D341Med (cell line): ENCODE measurements at regions not wholly inside any gene's neighbourhood (a gene's known extent, or its start where the extent isn't known, plus 50 kb on each side); places are given as distances from the start of the nearest gene placed in this dataset.
"Not testable (repeated sequence)": the region's sequence is repeated elsewhere in the genome, so short reads cannot be mapped to it uniquely, and the experiment has no call there.

Experiments used
- DNase-seq: peaks from one replicate; pipeline ENCODE4 v3.0.0; 2012; ENCODE audit warnings: low spot score

DNA sequence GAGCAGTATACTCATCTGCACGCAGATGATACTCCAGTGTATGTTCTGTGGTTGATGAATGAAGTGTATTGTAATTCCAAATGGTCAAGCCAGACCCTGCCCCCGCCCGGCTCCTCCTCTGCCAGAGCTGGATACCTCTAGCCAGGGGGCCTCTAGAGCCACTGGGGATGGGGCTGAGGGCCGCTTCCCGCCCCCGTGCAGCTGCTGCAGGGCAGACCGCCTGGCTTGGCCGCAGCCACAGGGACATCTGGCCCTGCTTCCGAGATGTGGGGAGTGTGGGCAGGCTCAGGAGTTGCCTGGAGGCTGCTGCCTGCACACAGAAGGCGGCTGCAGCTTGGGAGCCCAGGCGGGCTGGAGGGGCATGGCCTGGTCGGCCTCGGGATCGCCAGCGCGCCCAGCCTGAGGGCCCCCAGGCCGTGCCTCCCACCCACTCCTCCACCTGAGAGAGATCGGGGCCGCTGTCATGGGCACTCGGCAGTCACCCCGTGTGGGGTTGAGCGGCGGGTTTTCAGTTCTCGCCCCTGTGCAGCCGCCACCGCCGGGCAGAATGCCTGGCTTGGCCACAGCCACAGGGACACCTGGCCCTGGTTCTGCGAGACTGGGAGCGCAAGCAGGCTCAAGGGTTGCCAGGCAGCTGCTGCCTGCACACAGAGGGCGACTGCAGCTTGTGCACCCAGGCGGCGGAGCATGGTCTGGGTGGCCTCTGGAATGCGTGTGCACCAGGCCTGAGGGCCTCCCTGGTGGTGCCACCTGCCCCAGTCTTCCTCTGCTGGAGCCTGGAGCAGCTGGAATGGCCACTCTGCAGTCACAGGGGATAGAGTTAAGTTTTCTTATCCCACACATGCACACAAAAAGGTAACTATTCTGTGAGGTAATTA, 1643.7 kb downstream of the SPATA31A7 start:
- not testable (repeated sequence) for DNase-seq

DNA sequence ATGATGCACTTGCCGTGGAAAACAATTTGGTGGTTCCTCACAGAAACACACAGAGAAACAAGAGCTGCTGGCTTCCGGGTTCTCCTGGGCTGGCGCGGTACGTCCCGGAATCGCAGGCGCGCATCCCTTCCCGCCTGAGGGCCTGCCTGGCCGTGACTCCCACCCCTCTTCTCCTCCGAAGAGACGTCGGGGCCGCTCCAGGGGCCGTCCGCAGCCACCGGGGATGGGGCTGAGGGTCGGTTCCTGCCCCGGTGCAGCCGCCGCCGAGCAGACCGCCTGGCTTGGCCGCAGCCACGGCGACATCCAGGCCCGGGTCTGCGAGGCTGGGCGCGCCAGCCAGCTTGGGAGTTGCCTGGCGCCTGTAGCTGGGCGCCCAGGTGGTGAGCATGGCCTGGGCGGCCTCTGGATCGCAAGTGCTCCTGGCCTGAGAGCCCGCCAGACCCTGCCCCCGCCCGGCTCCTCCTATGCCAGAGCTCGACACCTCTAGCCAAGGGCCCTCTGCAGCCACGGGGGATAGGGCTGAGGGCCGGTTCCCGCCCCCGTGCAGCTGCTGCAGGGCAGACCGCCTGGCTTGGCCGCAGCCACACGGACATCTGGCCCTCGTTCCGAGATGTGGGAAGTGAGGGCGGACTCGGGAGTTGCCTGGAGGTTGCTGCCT, 1647.5 kb downstream of the SPATA31A7 start:
- DNase-seq = not testable (repeated sequence)

DNA sequence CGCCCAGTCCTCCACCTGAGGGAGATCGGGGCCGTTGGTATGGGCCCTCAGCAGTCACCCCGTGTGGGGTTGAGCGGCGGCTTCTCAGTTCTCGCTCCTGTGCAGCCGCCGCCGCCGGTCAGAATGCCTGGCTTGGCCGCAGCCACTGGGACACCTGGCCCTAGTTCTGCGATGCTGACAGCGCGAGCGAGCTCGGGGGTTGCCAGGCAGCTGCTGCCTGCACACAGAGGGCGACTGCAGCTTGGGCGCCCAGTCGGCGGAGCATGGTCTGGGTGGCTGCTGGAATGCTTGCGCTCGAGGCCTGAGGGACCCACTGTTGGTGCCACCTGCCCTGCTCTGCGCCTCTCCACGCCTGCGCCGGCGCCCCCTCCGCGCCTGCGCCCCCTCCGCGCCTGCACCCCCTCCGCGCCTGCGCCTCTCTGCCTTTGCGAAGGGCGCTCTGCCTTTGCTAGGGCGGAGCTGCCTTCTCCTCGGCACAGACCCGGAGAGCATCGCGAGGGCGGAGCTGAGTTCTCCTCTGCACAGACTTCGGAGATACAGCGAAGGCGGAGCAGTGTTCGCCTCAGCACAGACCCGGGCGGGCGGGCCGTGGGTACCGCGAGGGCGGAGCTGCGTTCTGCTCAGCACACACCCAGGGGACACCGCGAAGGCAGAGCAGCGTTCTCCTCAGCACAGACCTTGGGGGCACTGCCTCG, 1648.3 kb downstream of the SPATA31A7 start:
- DNase-seq = peak; percentile 90

DNA sequence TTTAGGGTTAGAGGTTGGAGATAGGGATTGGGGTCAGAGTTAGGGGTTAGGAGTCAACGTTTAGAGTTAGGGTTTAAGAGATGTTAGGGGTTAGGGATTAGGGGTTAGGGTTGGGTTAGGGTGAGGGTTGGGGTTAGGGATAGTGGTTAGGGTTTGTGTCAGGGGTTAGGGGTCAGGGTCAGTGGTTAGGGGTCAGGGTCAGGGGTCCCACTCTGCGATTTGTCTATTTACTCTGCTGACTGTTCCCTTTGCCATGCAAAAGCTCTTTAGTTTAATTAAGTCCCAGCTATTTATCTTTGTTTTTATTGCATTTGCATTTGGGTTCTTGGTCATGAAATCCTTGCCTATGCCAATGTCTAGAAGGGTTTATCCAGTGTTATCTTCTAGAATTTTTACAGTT, 1649.3 kb downstream of the SPATA31A7 start:
- DNase-seq = not testable (repeated sequence)

DNA sequence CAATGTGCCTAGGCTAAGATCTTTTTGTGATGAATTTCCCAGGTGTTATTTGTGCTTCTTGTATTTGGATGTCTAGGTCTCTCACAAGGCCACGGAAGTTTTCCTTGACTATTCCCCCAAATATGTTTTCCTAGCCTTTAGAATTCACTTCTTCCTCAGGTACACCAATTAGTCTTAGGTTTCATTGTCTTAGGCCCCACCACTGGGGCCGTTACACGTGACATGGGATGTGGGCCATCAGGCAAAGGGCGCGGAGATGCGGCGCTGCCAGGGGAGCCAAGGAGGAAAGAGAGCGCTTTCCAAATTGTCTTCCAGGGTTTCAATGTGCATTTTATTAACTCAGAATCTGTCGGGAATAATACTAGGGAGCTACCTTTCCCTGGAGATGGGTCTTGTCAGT, 1653.3 kb downstream of the SPATA31A7 start:
- DNase-seq = not testable (repeated sequence)

DNA sequence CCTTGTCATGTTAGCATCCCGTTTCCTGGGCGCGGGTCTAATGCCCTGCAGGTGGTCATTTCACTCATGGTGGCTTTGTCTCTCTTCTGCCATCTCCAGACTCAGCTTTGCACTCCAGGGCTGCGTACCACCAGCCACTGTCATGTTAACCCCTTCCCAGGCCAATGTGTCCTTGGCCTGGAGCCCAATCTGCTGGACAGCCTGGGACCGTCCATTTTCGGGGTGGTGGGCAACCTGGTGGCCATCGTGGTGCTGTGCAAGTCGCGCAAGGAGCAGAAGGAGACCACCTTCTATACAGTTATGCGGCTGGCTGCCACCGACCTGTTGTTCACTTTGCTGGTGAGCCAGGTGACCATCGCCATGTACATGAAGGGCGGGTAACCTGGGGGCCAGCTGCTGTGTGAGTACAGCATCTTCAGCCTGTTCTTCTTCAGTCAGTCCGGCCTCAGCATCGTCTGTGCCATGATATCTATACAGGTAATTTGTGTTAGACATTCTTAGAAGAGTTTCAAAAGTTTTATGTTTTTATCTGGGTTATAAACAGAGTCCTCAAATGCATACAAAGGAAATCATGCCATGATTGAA, 1654.0 kb downstream of the SPATA31A7 start:
- not testable (repeated sequence) for DNase-seq

DNA sequence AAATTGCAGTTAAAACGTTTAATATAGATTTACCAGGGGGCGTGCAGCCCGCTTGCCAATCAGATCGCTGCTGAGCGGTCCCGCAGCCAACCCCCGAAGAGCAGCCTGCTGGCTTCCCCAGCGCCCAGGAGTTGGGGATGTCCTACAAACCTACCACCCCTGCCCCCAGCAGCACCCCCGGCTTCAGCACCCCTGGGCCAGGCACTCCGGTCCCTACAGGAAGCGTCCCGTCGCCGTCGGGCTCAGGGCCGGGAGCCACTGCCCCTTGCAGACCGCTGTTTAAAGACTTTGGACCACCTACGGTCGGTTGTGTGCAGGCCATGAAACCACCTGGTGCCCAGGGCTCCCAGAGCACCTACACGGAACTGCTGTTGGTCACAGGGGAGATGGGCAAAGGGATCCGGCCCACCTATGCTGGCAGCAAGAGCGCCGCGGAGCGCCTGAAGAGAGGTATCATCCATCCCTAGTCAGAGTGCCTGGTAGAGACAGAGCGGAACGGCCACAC, 1654.9 kb downstream of the SPATA31A7 start:
- DNase-seq = not testable (repeated sequence)

DNA sequence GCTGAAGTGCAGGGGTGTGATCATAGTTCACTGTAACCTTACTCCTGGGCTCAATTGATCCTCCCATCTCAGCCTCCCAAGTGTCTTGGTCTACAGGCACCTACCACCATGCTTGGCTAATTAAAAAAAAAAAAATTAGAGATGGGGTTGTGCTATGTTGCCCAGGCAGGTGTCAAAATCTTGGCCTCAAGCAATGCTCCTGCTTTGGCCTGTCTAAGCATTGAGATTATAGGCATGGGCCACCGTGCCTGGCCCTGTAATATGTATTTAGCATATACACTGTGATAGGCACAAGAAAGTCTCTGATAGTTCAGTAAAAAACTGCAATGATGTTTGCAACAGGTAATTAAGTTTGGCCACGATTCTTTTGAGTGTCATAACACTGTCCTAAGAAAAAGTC, 1658.4 kb downstream of the SPATA31A7 start:
- DNase-seq = not testable (repeated sequence)

DNA sequence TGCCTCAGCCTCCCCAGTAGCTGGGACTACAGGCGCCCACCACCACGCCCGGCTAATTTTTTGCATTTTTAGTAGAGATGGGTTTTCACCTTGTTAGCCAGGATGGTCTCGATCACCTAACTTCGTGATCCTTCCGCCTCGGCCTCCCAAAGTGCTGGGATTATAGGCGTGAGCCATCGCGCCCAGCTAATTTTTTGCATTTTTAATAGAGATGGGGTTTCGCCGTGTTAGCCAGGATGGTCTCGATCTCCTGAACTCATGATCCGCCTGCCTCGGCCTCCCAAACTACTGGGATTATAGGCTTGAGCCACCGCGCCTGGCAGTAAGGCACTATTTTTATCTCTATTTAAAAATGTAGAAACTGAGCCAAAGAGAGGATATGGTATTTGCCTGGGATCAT, 1660.2 kb downstream of the SPATA31A7 start:
- not testable (repeated sequence) for DNase-seq

DNA sequence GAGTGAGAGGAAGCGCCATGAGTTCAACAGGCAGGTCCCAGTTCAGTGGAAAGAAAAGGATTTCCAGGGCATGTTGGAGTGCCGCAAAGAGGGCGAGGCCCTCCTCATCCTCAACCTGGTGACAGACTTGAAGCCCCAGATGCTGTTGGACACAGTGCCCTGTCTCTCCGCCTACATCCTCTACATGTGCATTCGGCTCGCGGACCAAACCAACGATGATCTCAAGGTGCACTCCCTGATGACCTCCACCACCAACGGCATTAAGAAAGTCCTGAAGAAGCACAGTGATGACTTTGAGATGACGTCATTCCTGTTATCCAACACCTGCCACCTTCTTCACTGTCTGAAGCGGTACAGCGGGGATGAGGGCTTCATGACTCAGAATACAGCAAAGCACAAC, 1667.4 kb downstream of the SPATA31A7 start:
- DNase-seq = not testable (repeated sequence)

DNA sequence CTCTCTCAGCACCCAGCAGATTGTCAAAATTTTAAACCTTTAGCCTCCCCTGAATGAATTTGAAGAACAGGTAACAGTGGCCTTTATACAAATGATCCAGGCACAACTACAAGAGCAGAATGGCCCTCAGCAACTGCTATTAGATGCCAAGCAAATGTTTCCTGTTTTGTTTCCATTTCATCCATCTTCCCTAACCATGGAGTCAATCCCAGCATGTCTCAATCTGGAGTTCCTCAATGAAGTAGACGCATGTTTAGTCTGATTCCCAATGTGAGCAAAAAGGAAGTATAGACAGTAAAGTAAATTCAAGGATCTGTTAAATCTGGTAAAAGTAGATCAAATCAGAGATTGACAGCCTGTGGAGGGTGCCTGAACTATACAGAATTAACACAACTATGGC, 1668.4 kb downstream of the SPATA31A7 start:
- not testable (repeated sequence) for DNase-seq

DNA sequence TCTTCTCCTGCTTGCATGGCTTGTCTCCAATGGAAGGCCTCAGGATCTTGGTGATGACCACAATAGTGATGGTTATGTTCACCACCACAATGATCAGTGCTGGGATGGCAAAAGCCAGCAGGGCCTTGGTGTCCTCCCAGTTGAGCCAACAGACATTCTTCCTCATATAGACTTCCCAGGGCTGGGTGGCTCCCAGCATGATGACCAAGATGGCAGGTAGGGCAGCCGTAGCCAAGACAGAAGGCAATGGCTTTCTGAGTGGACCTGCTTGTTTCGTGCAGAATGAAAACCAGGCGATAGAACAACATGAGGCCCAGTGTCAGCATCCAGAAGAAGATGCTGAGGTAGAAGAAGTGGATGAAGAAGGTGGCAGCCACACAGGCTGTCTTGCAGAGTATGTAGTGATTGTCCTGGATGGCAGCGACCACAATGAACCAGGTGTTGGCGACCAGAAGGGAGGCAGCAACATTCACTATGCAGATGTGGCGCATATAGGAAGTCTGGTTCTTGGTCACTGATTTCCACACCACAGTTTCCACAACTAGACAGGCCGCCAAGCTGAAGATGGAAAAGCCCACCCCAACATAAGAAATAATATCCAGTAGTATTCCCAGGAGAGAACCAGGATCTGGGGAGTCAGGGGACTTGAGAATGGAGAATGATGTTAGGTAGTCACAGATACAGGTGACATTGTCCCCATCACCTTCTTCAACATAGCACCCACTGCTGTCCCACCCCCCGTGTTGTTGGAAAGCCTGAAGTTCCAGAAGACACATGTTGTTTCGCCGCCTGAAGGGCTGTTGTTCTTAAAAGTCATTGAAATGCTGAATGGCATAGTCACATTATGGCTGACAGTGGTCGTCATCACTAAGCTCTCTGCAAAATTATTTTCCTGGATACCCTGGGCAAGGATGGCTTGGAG, 1671.4 kb downstream of the SPATA31A7 start:
- not testable (repeated sequence) for DNase-seq

DNA sequence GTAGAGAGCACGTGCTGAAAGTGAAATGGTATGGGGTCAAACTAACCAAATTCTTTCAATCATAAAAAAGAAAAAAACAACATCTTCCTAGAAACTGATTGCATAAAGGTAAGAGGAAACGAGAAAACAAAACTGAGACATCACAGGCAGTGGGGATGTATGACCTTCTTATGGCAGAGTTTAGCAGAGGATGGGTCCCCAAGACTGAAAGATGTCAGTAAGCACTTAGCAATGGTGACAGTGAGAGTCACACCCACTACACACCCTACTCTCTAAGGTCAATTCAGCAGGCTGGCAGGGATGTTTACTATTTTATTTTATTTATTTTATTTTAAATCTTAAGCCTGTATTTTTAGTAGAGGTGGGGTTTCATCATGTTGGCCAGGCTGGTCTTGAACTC, 1672.3 kb downstream of the SPATA31A7 start:
- not testable (repeated sequence) for DNase-seq

DNA sequence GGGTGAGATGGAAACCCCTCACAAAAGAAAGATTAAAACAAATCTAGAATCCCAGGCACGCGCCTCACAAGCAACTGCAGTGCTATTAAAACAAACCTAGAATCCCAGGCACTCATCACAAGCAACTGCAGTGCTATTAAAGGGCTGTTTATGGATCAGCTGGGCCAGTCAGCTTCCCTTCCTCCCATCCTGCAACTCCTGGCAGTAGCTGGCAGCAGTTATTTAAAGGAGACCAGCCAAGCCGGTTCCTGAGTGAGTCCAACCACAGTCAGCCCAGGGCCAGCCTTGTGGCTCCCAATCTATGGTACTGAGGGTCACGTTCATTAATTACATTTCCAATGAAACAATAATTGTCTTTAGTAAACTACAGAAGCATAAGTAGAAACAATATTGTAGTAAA, 1673.5 kb downstream of the SPATA31A7 start:
- not testable (repeated sequence) for DNase-seq

DNA sequence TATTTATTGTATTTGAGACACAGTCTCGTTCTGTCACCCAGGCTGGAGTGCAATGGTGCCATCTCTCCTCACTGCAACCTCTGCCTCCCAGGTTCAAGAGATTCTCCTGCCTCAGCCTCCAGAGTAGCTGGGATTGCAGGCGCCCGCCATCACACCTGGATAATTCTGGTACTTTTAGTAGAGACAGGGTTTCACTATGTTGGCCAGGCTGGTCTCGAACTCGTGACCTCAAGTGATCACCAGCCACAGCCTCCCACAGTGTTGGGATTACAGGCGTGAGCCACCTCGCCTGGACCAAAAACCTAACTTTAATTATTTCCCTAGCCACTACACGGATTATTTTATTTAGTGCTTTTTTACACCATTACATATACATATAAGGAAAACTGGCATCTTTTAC, 1674.0 kb downstream of the SPATA31A7 start:
- DNase-seq = not testable (repeated sequence)

DNA sequence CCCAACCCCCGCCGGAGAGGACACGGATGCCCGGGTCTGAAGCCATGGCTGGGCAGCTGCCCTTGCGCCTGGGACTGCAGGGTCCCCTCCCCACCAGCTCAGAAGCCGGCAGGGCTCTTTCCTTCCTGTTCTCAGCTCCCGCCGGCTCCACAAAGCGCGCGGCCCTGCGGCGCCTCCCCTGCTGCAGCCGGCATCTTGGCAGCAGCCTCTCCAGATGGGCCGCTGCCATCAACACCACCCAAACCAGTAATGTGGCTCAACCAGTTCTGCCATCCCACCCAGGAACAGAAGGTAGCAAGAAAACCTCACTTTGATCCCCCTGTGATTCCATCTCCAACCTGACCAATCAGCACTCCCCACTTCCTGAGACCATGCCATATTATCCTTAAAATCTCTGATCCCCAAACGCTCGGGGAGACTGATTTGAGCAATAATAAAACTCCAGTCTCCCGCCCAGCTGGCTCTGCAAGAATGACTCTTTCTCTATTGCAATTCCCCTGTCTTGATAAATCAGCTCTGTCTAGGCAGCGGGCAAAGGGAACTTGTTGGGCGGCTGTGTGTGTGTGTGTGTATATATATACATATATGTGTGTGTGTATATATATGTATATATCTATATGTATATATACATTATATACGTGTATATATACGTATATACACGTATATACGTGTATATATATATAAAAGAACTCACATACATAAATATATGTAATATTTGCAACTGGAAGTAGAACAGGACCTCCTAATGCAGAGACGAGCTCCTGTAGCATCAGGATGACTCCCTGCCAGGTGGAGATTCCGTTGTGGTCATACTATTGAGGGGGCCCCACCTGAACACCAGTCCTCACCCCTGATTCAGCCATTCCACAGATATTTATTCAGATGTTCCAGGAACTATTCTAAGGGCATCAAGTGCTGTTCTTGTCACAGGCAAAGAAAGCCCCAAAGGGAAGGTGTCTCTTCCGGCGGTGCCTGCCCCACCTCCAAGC, 1674.9 kb downstream of the SPATA31A7 start:
- DNase-seq = peak; percentile 86

DNA sequence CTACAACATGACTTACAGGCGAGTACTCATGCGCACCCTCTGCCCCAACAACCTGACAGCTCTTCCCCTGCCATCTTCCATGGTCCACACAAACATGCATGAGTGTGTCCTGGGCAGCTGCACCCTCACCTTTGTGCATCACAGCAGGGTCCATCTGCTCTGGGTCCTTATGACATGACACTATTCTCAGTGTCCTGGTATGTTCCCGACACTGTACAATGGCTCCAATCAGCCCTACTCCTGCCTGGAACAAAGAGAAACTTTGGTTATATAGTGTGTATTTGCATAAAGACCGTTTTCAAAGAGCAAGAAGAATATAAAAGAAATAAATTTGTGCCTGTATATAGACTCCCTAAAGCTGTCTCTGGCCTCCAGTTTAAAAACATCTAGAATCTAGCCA, 1679.2 kb downstream of the SPATA31A7 start:
- peak; percentile 13 for DNase-seq

DNA sequence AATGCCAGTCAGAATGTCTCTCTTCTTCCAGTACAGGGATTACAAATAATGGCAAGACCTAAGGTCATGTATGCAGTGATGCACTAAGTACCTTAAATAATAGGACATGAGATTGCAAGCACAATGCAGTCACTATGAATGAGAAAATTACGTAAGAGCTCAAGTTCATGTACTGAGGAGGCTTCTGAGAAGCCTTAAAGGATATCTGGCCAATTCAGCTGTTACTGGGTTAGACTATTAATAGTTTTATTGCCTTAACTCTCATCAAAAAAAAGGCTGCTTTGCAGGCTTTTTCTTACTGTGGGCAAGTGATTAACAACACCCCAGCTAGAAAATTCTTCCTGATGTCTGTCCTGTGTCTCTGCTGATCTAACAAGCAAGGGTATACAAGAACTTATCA, 1681.9 kb downstream of the SPATA31A7 start:
- DNase-seq = not testable (repeated sequence)

DNA sequence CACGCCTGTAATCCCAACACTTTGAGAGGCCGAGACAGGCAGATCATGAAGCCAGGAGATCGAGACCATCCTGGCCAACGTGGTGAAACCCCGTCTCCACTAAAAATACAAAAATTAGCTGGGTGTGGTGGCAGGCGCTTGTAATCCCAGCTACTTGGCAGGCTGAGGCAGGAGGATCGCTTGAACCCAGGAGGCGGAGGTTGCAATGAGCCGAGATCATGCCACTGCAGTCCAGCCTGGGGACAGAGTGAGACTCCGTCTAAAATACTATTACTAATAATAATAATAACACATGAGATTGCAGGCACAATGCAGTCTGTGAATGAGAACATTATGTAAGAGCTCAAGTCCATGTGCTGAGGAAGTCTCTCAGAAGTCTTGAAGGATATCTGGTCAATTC, 1684.4 kb downstream of the SPATA31A7 start:
- DNase-seq = not testable (repeated sequence)
